GM21619 (cell line): ENCODE measurements at regions not wholly inside any gene's neighbourhood (a gene's known extent, or its start where the extent isn't known, plus 50 kb on each side); places are given as distances from the start of the nearest gene placed in this dataset.
A peak's percentile ranks its signal among the peaks of the same experiment; 100 is the strongest.

Experiments used
- ATAC-seq: cut with Tn5 transposase; IDR thresholded peaks from one replicate; pipeline ENCODE4 v1.9.1; 2021; ENCODE audit not compliant: unreplicated experiment

DNA sequence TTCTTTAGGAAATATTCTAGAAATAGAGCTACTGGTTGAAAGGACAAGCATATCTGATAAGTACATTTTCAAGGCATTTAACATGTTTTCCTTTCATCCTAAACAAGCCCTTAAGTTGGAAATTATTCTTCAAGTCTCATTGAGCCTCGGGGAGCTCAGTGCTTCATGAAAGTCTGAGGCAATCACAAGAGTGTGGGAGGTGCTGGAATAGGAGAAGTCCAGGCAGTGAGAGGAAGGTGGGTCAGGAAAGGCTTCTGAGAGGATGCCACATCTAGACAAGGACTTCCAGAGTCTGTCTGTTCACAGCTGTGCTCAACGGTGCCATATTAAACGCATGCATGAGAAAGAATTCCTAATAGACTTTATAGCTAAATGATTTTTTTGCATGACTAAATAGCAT, 69.8 kb downstream of the CD83 start:
- ATAC-seq = no peak

DNA sequence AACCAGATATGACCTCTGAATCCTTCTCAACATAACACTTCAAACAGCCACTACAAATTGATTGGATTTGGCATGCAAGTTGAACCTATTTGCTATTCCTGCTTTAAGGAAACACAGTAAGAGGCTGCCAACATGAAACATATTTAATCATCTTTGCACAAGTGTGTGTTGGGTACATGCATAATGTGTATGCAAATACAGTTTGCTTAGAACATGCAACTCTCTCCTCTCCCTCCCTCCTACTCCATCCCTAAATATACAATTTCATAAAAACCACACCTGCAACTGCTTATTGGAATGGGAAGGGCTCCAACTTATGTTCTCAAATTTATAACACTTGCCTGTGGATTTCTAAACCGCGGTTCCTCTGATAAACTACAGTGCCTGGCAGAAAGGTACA, 71.5 kb downstream of the CD83 start:
- ATAC-seq = no peak

DNA sequence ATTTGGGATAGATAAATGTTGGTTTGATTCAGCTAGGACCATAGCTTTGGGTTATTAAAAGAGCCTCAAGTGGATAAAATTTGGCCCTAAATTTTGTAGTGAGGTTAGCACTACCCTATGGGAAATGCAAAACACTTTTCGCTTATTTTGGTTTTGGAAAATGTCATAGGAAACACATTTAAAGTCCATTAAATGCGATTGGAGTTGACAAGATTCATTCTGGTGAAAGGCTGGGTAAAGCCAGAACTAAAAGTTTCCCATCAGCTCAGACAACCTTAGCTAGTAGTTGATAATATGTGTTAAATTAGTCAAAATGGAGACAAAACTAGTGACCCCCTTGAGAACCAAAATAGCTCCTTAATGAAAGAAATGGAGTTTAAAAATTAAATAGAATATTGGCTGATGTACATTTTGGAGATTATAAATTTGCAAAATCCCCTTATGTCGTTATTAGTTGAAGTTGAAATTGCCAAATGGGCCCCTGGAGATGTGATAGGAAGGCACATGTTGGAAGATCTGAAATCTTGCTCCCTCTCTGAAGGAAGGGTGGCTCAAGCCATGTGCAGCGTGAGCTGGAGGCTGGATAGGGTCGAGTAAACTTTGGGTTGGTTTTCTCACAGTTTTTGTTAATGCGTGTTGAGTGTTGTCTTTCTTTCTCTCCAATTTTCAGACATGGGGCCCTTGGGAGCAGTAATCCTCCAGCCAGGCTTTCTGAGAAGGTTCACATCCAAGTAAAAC, 72.8 kb downstream of the CD83 start:
- ATAC-seq = no peak

DNA sequence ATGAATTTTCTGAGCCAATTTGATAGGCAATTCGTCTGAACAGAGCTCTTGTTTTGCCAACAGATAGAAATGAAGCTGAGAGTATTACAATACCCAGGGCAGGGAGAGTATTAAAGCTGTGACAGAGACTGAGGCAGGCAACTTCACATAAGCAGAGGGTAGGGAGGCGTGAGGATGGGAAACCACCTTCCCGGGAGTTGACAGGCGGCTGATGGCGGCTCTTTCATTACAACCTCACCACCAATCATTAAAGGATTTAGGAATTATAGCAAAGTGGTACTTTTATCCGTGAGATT, 73.3 kb downstream of the CD83 start:
- ATAC-seq = no peak

DNA sequence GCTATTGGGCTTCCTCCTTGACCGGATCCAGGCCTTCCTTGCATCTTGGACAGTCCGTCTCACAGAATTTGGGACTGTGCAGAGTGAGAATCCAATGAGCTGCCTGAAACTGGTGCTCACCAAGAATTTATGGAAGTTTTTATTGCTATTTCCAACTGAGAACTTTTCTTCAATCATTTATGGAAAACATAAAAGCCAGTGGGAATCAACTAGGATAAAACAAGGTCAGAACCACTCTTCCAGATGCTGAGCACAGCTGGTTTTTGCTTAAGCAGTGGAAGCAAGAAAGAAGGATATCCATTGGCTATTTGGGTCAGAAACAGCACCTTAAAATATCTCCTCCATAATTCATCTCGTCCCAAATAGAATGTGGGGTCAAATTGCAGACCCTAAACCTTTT, 74.2 kb downstream of the CD83 start:
- no peak for ATAC-seq

DNA sequence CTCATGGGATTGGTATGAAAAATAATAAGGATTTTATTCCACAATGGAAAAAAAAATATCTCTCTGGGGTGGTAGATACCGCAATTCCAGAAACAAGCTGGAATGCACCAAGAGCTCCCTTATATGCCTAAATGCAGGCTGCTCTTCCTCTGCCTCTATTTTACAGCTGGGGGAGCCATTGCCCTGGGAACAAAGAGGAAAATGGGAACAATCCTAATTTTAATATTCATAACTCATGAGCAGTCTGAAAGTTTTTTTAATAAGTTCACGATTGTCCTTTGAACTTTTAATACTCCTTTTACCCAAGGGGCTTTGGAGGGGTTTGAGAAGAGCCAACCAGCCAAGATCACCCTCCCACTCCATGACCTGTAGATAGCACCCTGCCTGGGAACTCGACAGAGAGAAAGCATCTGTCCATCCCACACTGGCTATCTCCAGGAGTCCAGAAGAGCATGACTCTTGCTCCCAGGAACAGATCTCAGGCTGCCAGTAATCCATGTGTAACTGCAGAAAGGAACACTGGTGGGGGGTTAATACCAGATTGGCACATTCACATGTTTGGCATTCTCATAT, 74.7 kb downstream of the CD83 start:
- ATAC-seq = no peak

DNA sequence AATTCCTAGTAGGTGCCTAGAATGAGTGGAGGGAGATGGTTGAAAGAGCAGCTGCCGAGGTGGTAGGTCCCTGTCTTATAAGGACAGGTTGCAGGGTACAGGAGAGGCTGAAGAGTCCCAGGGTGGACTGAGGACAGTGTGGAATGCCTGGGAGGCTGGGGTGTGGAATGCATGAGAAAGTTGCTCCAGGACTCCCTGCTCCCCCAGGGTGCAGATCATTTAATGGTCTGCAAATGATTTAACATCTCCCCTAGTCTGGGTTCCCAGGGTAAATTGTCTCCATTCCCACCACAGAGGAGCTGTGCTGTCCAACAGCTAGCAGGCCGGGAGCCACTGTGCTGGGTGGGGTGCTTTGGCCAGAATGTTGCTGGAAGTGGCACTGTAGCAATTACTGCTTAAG, 76.0 kb downstream of the CD83 start:
- no peak for ATAC-seq

DNA sequence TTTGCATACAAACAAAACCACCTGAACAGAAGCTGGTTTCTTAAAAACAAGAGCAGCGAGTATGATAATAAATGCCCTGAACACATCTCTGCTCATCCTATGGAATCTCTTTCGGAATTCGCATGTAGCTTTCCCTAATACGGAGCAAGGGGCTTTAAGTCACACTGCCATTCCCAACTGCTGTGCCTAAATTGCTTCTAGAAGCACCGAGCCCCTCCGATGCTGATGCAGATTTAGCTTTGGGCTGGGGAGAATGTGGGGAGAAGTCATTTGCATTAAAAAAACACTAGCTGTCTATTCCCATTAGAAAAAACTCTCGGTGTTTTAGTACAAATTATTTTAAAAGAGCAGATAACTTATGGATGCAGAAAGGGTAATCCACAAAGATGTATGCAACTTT, 76.9 kb downstream of the CD83 start:
- no peak for ATAC-seq

DNA sequence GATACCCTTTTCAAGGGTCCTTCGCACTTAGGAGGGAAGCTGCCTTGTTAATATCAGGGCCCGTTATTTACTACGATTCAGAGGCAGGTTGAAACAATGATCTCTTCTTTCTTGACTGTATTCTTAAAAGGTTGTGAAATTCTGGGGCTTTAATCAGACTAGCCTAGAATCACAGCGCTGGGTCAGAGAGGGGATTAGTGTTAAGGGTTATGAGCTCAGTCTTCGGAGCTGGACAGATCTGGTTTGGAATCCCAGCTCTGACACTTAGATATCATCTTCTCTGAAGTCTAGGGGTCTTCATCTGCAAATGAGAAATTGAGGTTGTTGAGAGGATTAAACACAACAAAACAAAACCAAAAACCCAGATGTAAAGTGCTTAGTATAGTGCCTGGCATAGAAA, 77.4 kb downstream of the CD83 start:
- ATAC-seq = no peak

DNA sequence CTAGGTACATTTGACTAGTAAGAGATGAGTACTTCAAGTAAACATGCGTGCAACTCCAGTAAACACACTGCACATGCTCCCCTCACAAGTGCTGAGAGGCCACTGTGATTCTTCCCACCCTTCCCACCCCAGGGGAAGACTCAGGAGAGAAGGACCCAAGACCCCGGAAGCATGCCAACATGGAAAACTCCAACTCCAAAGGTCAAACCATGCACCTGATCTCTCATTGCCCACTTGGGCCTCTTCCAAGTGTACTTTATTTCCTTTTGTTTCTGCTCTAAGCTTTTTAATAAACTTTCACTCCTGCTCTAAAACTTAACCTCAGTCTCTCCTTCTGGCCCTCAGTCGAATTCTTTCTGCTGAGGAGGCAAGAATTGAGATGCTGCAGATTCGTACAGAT, 78.5 kb downstream of the CD83 start:
- ATAC-seq = no peak

DNA sequence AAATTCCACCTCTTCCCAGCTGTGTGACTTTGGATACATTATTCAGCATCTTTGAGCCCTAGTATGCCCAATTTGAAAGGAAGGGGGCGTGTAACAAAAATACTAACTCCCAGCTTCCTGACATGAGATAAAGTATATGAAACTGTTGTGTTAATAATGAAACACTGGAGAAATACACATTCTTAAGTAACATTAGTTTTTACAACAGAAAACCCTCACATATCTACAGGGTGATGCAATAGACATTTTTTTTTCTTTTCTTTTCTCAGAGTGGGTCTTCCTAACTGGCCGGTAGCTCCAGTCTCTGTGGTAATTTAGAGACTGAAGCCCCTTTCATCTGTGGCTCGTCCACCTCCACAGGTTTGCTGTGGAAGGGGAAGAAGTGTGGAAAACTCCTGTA, 79.5 kb downstream of the CD83 start:
- ATAC-seq = no peak

DNA sequence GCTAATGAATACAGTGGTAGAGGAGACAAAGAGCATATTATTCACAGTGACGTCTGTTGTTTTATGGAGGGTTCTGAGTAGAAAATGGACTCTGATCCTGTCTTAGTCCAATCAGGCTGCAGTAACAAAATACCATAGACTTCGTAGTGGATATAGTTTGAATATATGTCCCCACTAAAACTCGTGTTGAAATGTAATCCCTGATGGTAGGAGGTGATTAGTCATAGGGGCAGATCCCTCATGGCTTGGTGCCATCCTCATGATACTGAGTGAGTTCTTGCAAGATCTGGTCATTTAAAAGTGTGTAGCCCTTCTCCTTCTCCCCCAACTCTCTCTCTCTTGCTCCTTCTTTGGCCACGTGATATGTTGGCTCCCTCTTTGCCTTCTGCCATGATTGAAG, 82.5 kb downstream of the CD83 start:
- no peak for ATAC-seq

DNA sequence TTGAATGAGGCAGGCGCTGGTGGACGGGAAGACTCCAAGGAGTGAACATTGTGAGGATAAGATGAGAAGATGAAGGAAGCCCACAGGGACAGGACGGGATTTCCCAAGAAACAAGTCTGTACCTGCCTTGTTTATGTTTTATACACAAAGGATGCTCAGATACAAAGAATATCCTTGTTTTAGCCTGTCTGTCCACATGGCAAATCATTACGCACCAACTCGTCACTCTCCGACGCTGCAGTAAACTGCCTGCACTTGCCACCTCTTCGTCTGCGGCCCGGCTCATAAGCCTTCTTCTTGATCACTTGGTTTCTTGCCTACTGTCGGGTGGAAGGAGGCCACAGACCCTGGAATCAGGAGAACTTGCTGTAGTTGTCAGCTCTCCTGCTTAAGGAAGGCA, 85.4 kb downstream of the CD83 start:
- ATAC-seq = no peak

DNA sequence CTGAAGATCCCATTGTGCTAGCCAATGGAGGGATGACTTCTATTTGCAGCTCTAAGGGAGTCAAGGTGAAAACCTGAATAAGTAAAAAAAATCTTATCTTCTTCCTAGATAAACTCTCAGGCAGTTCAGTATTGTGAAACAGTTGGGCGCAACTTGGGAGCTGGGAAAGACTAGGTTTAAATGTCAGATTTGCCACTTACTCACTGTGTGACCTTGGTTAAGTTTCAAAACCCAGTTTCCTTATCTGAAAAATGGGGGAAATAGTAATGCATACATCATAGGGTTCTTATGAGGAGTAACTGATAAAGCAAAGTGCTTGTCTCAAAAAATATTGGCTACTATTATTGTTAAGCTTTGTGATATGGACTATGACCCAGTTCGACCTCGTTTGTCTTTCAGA, 88.8 kb downstream of the CD83 start:
- ATAC-seq = no peak

DNA sequence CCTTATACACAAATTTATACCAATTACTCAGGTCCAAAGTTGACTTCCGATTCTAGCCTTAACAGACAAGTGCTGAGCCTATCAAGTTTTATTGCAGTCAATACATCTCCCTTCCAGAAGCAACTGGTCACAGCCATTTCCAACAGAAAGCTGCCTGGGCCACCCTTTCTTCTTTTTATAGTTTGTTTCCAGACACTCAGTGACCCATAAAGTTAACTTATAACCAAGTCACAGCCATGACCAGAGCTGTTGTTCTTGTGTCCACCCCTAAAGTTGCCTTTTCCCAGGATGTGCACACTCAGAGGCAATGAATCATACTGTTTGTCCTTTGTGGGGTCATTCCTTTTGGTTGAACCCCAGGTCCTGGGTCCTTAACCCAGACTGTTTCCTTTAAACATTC, 89.9 kb downstream of the CD83 start:
- ATAC-seq = no peak

DNA sequence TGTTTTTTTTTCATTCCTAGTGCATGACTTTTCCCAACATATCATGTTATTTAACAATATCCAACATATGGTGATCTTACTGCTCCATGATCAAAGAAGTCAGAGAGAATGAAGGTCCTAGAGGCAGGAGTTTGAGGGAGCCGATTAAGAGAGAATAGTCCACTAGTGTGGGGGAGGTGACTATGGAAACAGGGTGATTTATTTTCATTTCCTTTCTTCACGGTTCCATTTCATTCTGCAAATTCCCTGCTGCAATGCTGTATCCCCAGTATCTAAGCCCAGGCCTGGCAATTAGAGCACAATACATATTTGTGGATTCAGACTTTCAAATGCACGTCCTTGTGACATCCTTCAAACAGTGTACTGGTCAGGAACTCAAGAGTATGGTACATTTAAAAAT, 91.4 kb downstream of the CD83 start:
- ATAC-seq = no peak

DNA sequence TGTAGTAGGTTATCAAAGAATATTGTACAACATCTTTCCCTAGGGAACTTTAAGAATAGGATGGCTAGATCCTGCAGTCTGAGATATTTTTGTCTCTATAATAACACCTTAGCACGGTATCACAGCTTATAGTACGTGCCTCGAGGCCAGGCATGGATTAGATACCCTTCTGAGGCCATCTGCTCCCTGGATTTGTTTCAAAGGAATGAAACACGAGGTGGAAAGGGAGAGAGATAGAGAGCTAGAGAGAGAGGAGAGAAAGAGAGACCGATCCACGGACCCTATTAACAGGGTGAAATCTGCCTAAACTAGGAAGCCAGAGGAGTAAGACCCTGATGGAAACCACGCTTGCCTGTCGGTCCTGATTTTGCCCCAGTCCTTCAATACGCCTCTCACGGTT, 92.5 kb downstream of the CD83 start:
- no peak for ATAC-seq

DNA sequence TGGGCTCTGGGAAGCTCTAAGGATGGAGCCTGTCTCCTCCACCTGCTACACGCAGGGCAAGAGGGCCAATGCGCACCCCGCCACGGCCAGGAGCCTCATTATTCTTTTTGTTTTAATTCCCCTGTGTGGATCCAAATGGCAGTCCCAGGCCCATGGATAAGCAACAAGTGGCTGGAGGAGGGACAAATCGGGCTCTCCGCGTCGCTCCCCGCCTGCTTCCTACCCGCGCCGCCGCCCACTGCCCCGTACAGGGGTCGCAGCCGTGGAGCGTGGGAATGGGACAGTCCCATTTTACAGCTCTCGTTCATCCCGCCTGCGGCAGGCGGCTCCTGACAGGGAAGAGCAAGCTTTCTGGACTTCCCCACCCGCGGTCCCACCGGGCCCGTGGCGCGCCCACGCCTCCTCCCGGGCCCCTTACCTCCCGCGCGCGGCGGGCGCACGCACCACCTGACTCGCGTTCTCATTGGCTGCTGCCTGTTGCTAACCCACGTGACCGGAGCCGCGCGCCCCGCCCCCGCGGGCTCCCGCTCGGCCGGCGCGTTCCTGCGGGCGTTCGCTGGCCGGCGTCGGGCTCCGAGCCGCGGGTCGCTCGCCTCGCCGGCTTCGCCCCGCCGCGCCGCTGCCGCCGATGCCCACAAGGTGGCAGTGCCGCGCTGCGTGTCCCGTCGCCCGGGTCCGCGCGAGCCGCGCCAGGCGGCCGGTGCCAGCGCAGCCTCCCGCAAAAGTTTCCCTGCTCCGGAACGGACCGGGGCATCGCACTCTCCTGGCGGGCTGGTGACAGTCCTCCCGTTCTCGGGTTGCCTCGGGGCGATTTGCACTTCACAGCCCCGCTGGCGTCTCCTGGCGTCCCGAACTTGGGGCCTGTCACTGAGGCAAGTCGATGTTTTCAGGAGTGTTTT, 93.3 kb downstream of the CD83 start:
- ATAC-seq = peak; percentile 92

DNA sequence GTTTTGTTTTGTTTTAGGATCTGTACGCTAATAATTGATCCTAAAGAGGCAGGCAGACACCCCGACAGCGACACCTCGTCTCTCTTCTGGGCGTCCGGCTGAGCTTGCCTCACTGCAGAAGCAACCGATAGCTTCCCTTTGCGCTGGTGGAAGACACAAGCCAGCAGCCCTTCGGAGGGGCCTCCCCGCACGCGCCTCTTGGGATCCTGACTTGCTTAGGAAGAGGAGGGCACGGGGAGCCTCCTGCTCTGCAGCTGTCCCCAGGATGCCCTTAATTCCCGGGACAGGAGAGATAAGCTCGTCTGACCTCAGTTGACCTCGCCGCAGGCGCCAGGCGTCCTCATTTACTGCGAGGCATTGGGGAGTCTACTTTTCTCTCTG, 94.0 kb downstream of the CD83 start:
- no peak for ATAC-seq

DNA sequence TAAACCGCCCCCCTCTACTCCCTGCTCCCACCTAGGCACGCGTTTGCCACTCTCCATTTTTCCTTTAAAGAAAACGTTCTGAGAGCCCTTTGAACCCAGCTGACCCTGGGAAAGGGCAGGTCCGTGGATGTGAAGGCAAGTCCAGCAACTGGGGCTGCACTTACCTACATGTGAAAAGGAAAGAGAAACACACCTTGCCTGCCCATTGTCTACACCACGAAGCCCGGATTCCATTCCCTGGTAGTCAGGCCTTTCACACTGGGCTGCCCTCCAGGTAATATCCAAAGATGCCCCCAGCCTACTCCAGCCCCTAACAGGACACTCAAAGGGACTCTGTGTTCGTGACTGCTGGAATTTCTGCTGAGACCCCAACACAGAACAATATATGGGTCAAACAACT, 94.4 kb downstream of the CD83 start:
- ATAC-seq = no peak

DNA sequence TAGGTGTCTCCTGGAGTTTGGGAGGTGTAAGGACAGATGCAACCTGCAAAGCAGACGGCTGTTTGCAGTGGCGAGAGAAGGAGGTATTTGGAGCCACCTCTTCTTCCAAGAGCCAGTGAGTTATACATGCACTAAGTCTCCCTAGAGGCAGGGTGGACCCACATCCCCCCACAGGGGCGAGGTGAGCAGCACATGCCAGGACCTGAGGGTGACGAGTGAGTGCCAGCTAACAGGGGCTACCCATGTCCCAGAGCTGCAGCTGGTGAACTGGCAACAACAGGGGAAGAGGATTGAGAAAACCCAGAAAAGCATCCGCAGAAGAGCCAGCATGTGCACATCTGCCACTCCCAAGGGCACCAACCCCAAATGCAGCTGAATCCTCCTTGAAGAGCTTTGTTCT, 95.1 kb downstream of the CD83 start:
- no peak for ATAC-seq

DNA sequence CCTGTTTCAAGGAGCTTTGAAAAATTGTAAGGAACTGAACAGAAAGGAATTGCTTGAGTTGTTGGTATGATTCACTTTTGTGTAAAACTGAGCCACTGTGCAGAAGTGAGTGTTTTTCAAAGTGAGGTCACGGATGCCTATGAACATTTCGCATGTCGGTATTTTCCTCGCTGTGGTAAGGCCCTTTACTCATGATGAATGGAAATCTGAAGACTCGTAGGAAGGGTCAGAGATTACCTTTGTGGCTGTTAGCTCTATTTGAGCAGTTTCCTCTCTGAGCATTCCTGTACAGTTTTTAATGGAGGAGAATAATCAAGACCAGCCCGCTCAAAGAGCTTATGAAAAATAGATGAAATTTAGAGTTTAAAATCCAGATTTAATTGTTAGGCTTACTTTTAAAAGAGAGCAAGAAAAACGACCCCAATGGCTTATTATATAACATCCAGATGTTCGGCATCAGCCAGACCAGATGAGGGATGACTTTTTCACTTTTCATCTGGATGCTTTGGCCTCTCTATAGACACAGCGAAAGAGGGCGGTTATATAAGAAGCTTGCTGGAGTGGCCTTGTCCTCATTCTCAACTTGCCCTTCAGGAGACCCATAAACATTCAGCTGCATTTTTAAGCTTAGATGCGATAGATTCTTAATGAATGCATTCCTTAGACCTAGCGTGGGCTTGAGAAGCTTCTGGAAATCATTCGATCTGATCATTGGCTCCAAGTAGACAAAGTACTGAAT, 99.5 kb downstream of the CD83 start:
- no peak for ATAC-seq
